ENCODE measurements at regions not wholly inside any gene's neighbourhood (a gene's known extent, or its start where the extent isn't known, plus 50 kb on each side); places are given as distances from the start of the nearest gene placed in this dataset.
A peak's percentile ranks its signal among the peaks of the same experiment; 100 is the strongest.

DNA sequence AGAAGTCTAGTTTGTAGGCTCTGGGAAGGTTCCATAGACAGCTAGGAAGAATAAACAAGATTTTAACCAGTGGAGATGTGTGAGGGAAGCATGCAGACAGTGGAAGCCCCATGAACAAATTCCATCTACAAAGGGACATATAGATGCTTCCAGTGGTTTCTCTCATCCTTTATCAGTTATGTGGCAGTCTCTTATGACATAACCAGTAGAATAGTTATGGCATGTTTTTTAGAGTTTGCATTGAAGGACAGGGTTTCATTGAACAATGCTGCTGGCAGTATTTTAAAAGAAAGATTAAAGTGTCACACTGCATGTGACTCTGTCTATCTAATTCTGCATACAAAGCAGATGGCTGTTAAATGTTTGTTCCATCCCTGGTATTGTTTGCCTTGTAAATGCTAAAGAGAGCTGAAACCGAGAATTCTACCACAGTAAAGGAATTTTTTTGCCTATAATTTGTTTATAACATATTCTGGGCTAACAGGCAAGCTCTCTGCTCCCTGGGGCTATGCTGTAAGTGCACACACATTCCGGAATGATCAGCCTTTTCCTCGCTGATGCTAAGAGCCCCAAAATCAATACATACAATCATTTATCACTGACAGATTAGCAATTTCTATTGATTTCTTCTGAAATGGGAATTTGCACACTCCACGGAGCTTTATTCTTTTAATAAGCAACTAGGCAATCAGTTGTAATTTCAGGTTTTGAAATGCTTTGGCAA, 76.8 kb upstream of the PELI1 start:
- H3K27ac ChIP-seq: no peak overlapping the region
- no peak for DNase-seq (ENCODE audit: low read depth, low spot score)

DNA sequence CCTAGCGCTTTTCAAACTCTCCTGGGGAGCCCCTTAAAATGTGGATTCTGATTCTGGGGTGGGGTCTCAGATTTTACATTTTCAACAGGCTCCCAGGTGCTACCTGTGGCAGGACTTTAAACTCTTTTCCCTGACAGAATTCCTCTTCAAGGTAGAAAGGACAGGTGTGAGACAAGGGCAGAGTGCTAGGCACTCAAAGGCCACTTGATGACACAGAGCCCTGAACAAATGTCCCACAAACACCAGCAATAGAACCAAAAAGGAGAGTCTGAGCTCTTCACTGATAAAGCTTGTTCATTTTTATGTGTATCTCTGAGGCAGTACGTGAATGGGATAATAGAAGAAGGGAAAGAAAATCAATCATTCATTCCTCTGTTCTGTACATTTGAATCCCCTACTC, 77.7 kb upstream of the PELI1 start:
- no peak for DNase-seq (ENCODE audit: low read depth, low spot score)
- H3K27ac ChIP-seq: no peak overlapping the region

DNA sequence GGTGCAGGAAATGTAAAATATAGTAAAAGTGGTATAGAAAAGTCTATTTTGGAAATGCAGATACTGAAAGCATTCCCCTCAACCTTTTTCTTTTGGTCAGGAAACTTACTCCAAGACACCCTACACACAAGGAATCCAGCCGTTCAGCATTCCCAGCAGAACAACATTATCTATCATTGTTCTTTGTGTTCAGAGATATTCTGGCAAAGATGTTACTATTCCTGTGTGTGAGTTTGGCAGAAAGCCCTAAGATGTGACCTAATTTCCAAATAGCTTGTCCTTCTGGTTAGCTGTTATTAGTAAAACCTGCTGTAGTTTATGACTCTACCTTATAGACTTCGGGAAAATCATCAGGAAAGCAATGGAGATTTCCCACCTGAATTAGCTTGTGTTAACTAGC, 78.1 kb upstream of the PELI1 start:
- no peak overlapping the region for H3K27ac ChIP-seq
- no peak for DNase-seq (ENCODE audit: low read depth, low spot score)

DNA sequence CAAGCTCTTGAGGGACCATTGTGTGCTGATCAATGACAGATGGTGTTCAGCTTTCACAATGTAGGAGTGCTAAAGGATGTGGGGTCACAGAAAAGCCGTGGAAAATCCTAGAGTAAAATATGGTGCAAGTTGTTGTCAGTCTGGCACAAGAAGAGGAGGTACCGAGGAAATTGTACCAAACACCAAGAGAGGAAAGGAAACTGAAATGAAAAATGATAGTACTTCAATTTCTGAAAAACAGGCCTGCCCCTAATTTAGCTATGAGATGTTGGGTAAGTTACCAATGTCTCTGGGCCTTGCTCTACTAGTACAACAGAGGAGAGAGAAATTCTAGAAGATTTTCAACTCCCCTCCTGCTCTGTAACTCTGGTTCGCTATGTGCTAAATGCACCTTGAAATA, 78.8 kb upstream of the PELI1 start:
- no peak for DNase-seq (ENCODE audit: low read depth, low spot score)
- no peak overlapping the region for H3K27ac ChIP-seq

DNA sequence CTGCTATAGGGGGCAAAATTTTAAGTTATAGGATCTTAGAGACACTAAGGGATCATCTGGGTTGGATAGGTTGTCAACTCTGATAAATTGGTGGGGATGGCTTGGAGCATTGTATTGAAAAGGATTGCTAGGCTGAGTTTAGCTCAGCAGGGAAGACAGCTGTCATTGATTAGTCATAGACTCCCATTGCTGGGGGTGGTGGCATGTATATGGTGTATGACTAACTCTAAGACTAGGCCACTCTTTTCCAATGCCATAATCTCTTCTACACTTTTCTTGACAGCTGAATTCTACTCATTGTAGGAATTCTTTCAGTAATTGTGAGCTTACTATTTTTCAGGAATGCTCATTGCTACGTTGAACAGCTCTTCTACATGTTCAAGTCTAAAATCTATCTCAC, 81.3 kb upstream of the PELI1 start:
- DNase-seq (ENCODE audit: low read depth, low spot score): no peak
- no peak overlapping the region for H3K27ac ChIP-seq

DNA sequence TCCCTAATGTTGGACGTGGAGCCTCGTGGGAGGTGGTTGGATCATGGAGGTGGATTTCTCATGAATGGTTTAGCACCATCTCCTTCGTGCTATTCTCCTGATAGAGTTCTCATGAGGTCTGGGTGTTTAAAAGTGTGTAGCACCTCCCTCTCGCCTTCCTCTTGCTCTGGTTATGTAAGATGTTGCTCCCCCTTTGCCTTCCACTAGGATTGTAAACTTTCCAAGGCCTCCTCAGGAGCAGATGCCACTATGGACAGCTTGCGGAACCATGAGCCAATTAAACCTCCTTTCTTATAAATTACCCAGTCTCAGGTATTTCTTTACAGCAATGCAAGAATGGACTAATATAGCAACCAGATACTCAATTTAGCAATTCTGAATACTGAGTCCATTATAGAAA, 82.4 kb upstream of the PELI1 start:
- DNase-seq (ENCODE audit: low read depth, low spot score): no peak
- H3K27ac ChIP-seq: no peak overlapping the region

DNA sequence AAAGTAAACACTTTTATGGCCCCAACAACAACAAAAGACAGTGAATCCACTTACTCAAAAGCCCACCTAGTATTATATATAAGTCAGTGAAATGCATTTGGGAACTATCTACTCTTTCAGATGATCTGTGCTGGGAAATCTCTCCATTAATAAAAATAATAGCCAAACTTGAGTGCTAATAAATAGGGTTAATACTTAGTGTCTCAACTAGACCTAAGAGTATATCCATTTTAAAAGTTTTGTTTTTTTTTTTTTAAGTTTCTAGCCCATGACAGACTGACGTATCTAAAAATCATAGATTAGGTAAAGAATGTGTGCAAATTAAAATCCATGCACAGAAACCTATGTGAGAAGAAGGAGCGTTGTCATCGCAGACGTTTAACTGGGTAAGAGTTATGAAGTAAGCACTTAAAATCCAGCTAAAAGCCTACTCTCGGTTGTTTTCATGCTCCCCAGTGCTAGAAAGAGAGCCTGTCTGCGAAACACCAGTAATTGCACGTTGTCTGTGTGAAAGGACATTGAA, 83.4 kb upstream of the PELI1 start:
- peak overlapping the region; percentile 29 for H3K27ac ChIP-seq
- no peak for DNase-seq (ENCODE audit: low read depth, low spot score)

DNA sequence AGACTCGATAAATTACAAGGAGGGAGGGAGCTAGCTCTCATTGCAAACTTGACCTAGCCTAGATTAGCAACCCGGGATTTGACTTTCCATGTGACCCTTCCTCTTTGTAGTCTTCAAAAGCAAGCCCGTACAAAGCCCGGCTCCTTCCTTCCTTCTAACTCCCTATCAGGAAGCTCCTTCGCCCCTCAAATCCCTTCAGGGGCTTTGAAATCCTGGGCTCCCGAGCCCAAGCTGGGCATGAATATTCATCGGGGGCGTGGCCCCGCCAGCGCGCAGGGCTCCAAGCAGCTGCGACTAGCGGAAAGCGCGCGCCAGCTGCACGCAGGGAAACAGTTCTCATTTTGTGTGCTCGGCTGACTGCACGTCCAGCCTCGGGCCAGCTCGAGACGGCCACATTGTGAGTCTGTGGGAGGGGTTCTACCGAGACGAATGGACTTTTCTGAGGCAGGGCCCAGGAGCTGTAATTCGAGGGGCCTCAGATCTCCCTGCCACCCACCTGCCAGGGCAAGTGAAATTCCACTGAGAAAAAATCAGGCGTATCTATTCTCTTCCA, 84.0 kb upstream of the PELI1 start:
- DNase-seq (ENCODE audit: low read depth, low spot score): no peak
- H3K27ac ChIP-seq: peak overlapping the region; percentile 29

DNA sequence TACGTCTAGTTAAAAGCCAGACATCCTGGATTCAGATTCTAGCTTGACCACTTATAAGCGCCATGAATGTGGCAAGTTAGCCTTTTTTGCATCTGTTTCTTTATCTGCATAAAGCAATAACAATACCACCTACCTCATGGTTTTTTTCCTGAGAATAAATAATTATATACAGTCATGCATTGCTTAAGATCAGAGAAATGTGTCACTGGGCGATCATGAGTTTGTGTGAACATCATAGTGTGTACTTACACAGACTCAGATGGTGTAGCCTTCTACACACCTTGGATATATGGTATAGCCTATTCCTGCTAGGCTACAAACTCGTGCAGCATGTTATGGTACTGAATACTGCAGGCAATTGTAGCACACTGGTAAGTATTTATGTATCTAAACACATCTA, 84.7 kb upstream of the PELI1 start:
- no peak for DNase-seq (ENCODE audit: low read depth, low spot score)
- H3K27ac ChIP-seq: peak overlapping the region; percentile 29

DNA sequence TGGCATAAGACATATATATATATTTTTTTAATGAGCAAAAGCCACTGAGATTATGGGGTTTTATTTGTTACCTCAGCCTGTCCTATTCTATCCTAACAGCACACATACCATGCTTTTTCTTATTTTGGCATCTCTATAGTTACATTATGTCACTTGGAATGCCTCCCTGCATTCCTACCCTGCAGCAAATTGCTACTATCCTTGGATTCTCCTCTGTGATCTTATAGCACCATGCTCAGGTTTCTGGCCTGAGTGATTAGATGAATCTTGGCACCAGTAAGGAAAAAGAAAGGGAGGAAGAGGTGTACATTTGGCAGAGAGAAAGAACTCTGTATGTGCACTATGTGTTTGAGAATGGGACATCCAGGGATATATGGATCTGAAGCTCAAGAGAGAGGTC, 86.3 kb upstream of the PELI1 start:
- H3K27ac ChIP-seq: no peak overlapping the region
- no peak for DNase-seq (ENCODE audit: low read depth, low spot score)

DNA sequence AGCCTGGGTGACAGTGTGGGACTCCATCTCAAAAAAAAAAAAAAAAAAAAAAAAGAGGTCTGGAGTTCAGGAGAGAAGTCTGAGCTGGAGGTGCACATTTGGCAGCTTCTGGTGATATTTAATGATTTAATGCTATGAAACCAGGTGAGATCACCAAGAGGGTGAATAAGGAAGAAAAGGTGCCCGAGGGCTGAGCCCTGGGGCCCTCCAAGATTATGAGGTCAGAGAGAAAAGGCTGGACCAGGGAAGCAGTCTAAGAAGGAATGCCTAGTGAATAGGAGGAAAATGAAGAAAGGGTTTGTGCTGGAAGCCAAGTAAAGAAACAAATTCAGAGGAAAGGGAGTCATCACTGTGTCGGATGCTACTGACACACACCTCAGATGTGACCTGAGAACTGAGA, 88.0 kb upstream of the PELI1 start:
- no peak for DNase-seq (ENCODE audit: low read depth, low spot score)

DNA sequence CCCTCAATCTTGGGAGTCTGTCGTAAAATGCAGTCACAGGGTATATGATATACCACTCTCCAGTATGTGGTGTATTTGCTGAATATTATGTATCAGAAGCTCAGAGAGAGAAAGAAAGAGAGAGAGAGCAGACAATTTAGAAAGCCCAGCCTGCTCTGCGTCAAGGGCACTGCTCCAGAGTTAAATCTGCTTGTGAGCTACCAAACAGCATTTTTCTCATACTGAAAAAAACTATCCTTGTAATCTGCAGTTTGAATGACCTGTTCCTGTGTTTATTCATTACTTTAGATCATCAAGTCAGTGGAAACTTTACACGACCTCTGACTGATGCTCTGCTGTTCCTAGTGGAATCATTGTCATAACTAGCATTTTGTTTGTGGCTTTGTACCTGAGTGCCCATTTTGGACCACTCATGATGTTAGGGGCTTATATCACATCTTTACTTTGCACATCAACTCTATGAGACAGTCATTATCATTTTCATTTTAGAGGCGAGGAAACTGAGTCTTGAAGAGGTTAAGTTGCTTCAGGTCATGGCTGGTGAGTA, 89.2 kb upstream of the PELI1 start:
- no peak for DNase-seq (ENCODE audit: low read depth, low spot score)
- no peak overlapping the region for H3K27ac ChIP-seq

More for the DNA sequence above, 88.0 kb upstream of the PELI1 start:
- H3K27ac ChIP-seq: no peak overlapping the region

DNA sequence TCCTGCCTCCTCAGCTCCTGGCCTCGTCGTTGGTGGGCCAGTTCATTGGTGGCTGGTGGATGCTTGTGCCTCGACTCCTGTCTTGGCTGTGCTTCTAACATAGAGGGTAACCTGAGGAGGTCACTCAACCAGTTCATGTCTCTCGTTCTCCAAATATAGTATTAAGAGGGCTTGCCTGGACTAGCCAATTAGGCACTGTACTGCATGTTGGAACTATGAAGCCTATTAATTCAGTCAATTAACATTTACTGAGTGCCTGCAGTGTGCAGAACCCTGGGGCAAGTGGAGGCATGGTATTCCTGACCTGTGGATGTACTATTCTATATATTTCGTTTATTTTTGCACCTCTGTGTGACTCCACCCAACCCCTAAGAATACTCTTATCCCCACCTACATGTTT, 89.9 kb upstream of the PELI1 start:
- H3K27ac ChIP-seq: no peak overlapping the region
- no peak for DNase-seq (ENCODE audit: low read depth, low spot score)

DNA sequence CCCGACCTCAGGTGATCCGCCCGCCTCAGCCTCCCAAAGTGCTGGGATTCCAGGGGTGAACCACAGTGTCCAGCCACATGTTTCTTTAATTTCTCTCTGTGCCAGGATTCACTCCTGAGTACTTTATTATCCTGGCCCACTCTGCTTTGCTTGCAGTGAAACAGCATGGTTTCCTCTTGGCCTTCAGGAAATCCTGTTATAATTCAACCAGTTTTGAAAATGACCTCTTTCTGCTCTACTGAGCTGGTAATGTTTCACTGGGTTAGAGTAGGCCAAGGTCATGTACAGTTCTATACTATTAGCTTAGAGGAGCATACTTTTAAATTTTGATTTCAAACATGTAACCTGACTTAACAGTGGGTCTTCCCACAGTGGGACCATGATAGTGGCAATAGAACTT, 90.6 kb upstream of the PELI1 start:
- DNase-seq (ENCODE audit: low read depth, low spot score): no peak

DNA sequence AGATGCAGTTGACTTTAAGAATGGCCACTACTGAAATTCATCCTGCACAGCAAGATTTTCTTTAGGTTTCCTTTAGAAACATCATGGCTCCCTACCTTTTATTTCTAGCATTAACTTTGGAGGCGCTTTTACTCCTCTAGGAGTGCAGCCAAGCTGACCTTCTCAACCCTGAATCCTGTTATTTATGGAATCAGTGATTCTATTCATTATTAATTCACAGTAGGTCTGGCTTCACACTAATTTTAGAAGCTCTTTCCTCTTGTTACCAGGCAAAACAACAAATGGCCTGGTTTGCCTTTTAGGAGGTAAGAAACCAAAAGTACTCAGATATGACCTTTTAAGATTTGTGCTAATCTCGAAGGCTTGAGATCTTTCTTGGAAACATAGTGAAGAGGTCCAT, 93.0 kb upstream of the PELI1 start:
- DNase-seq (ENCODE audit: low read depth, low spot score): no peak
- no peak overlapping the region for H3K27ac ChIP-seq

More for the DNA sequence above, 90.6 kb upstream of the PELI1 start:
- no peak overlapping the region for H3K27ac ChIP-seq

DNA sequence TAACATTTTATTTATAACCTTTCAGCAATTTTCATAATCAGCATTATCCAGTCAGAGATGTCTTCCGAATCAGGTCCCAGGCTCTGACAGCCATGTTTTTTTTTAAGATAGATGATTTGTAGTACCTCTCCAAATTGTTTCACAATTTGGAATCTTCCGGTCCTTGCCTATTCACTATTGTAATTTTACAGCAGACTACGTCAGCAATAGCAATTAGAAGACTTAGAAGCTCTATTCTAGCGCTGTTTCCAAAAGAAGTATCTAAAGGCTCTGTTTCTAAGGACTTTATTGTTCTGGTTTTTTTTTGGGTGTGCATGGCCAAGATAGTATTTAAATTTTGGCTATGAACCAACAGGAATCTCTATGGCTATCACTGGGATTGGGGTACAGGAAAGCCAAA, 94.6 kb upstream of the PELI1 start:
- no peak for DNase-seq (ENCODE audit: low read depth, low spot score)
- no peak overlapping the region for H3K27ac ChIP-seq

DNA sequence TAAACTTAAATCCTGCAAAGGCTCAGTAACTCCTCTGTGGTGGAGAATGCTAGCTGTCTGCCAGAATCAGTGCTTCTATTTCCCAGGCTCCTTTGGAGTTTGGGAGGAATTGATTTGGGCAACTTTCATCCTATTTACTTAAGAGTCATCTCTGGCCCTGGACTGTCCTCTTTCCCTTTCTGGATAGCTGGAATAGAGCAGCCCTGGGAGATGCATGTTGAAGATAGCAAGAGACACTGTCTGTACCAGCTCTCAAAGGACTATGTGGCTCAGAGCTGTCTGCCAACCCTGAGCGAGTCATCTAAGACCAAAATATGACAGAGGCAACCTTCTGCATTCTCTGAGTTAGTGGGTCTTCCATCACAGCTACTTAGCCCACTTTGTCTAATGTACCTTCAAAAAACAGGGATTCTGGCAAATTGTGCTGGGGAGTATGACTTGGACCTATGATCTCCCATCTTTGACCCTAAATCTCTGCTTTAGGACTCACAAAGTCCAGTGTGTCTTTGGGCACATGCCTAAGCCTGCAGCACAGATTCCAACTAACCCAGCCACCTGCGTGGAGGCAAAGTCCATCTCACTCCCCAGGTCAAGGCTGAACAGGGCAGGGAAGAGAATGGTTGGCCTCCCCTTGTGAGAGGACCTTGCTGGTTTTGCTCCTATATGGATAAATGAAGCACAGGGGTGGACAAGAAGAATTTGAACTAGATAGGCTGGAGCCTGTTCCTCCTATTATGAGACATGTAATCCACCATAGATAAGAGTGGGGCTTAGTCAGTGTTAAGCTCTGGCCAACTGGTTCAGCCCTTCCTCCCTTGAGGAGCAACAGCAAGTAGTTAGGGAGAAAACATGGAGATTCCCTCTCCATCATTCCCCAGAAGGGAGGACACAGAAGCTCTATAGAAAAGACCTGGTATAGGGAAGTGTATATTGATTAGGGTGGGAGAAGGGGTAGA, 99.1 kb upstream of the PELI1 start:
- H3K27ac ChIP-seq: peak overlapping the region; percentile 64
- no peak for DNase-seq (ENCODE audit: low read depth, low spot score)

DNA sequence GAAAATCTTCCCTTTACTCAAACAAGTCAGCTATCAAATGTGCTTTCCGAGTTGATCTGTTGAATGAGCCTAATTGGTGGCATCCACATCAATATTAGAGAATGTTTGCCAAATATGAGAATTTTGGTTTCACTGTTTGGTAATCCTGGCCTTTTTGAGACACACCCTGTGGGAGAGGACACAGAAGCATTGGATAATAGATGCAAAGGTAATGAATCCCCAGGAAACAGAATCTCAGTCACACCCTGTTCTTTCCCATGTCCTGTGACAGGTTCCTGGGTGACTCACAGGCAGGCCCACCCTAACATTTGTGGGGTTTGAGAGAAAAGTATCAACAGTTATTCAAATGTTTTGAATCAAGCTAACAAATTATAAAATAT, 99.8 kb upstream of the PELI1 start:
- DNase-seq (ENCODE audit: low read depth, low spot score): no peak
- H3K27ac ChIP-seq: peak overlapping the region; percentile 64

DNA sequence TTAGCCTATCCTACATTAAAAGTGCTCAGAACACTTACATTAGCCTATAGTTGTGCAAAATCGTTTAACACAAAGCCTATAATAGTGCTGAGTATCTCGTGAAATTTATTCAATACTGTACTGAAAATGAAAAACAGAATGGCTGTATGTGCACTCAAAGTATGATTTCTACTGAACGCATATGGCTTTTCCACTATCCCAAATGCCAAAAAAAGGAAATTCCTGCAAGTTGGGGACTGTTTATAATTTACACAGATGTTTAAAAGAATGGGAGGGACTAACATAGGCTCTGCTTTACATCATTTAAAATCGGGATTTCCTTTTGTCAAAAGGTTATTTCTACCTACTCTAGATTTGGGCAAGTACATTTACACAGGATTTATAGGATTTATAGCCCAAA, 101.4 kb upstream of the PELI1 start:
- no peak for DNase-seq (ENCODE audit: low read depth, low spot score)
- no peak overlapping the region for H3K27ac ChIP-seq

DNA sequence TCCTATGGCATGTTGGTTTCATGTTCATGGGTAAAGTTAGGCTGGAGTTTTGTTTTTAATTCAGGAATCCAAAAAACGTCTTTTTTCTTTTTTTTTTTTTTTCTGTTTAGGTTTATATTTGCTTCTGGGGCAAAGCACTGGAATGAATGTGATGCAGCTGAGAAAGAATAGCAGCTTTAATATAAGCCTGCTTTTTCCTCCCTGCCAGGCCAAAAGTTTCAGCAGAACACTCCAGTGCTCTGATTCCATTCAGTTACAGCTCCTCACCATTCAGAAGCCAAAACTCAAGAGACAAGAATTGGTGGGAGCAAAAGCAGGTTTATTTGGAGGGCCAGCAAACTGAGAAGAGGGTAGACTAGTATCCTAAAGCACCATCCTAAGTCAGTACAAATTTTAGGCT, 102.7 kb upstream of the PELI1 start:
- DNase-seq (ENCODE audit: low read depth, low spot score): no peak
- no peak overlapping the region for H3K27ac ChIP-seq

DNA sequence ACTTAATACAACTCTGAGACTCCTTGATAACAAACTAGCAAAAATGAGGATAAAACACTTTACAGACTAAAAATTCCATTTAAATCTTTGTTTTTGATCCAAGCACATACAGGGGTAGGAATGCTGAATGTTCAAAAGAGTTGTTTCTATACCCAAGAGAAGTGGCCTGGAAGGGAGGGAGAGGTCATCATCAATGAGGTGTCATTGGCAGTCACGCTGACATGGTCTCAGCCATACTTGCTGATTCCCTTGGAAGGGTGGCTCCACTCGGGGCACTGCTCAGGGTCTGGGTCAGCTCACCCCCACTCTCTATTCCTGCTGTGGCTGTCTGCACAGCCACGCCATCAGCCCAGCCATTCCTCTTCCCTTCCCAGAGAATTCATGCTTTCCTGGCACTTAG, 105.2 kb upstream of the PELI1 start:
- H3K27ac ChIP-seq: no peak overlapping the region
- DNase-seq (ENCODE audit: low read depth, low spot score): no peak
